Epidermal melanocyte (primary cell): ENCODE measurements at regions not wholly inside any gene's neighbourhood (a gene's known extent, or its start where the extent isn't known, plus 50 kb on each side); places are given as distances from the start of the nearest gene placed in this dataset.

Source experiments
- DNase-seq: peaks from one replicate; pipeline ENCODE4 v3.0.0; 2011; ENCODE audit warnings: low spot score; ENCODE audit not compliant: insufficient read length

GRCh38 chr12:125269276-125269675 is 204.0 kb downstream of the AACS start:
- DNase-seq: no peak

- no peak for DNase-seq
Measured at GRCh38 chr12:125271892-125272291, 206.7 kb downstream of the AACS start.

- no peak for DNase-seq
Measured at GRCh38 chr12:125272383-125272933, 207.2 kb downstream of the AACS start.

GRCh38 chr12:125276567-125276966 is 211.3 kb downstream of the AACS start:
- DNase-seq: no peak

GRCh38 chr12:125280482-125281377 is 215.5 kb downstream of the AACS start:
- no peak for DNase-seq

- DNase-seq: no peak
Measured at GRCh38 chr12:125282921-125283320, 217.7 kb downstream of the AACS start.

GRCh38 chr12:125283521-125283920 is 218.3 kb downstream of the AACS start:
- no peak for DNase-seq

GRCh38 chr12:125284087-125284486 is 218.9 kb downstream of the AACS start:
- DNase-seq: no peak

GRCh38 chr12:125284945-125285685 is 219.9 kb downstream of the AACS start:
- no peak for DNase-seq

GRCh38 chr12:125286005-125286727 is 220.9 kb downstream of the AACS start:
- no peak for DNase-seq

GRCh38 chr12:125287155-125287847 is 222.1 kb downstream of the AACS start:
- DNase-seq: no peak

- no peak for DNase-seq
Measured at GRCh38 chr12:125288931-125289928, 224.0 kb downstream of the AACS start.

GRCh38 chr12:125289970-125290369 is 224.7 kb downstream of the AACS start:
- DNase-seq: no peak

- no peak for DNase-seq
Measured at GRCh38 chr12:125292700-125293099, 227.5 kb downstream of the AACS start.

GRCh38 chr12:125295550-125295949 is 230.3 kb downstream of the AACS start:
- no peak for DNase-seq

- DNase-seq: no peak
Measured at GRCh38 chr12:125296701-125297100, 231.5 kb downstream of the AACS start.

- DNase-seq: no peak
Measured at GRCh38 chr12:125299840-125300239, 234.6 kb downstream of the AACS start.

- DNase-seq: no peak
Measured at GRCh38 chr12:125300249-125300648, 235.0 kb downstream of the AACS start.

- no peak for DNase-seq
Measured at GRCh38 chr12:125303337-125303736, 238.1 kb downstream of the AACS start.

- no peak for DNase-seq
Measured at GRCh38 chr12:125304029-125304428, 238.8 kb downstream of the AACS start.
